Neural progenitor cell (in vitro differentiated cells): ENCODE measurements at regions not wholly inside any gene's neighbourhood (a gene's known extent, or its start where the extent isn't known, plus 50 kb on each side); places are given as distances from the start of the nearest gene placed in this dataset.

Experiments
- EZH2 ChIP-seq: fragments of 200-600 bp; sonication (generic); IDR thresholded peaks from 2 replicates; pipeline ENCODE4 v1.6.1; 2017; ENCODE audit warnings: antibody characterized with exemption, mild to moderate bottlenecking, moderate library complexity
- EZH2phosphoT487 ChIP-seq: fragments of 200-600 bp; sonication (generic); IDR thresholded peaks from 2 replicates; pipeline ENCODE4 v1.6.1; 2017; ENCODE audit warnings: antibody characterized with exemption
- TF ChIP-seq, protein P1 (sequence below): fragments of 200-600 bp; sonication (generic); IDR thresholded peaks from 2 replicates; pipeline ENCODE4 v1.5.1; 2017; ENCODE audit warnings: antibody characterized with exemption, mild to moderate bottlenecking

DNA sequence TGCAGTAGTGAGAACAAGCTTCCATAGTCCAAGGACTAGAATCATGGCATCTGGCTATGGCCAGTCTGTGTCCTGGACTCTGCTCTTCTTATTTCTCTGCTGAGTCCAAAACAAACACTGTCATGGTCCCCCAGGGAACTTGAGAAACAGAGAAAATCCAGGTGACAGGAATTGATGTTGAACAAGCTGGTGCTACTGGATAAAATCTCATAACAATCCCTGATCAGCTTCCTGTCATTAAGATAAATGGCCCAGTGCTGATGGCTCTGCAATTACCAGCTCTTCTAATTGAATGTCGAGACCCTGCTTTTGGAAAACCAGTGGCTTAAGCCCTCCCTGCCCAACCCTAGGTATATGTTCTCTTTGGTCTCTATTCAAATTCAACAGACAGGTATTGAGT lies 58.8 kb upstream of the ARHGAP36 start:
- TF ChIP-seq, protein P1, sequence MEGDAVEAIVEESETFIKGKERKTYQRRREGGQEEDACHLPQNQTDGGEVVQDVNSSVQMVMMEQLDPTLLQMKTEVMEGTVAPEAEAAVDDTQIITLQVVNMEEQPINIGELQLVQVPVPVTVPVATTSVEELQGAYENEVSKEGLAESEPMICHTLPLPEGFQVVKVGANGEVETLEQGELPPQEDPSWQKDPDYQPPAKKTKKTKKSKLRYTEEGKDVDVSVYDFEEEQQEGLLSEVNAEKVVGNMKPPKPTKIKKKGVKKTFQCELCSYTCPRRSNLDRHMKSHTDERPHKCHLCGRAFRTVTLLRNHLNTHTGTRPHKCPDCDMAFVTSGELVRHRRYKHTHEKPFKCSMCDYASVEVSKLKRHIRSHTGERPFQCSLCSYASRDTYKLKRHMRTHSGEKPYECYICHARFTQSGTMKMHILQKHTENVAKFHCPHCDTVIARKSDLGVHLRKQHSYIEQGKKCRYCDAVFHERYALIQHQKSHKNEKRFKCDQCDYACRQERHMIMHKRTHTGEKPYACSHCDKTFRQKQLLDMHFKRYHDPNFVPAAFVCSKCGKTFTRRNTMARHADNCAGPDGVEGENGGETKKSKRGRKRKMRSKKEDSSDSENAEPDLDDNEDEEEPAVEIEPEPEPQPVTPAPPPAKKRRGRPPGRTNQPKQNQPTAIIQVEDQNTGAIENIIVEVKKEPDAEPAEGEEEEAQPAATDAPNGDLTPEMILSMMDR = no peak
- TF ChIP-seq EZH2 = no peak
- TF ChIP-seq EZH2phosphoT487 = no peak
